GM12875 (cell line): ENCODE measurements at regions not wholly inside any gene's neighbourhood (a gene's known extent, or its start where the extent isn't known, plus 50 kb on each side); places are given as distances from the start of the nearest gene placed in this dataset.
"Not testable (repeated sequence)": the region's sequence is repeated elsewhere in the genome, so short reads cannot be mapped to it uniquely, and the experiment has no call there.

ENCODE experiments used
- H3K4me3 ChIP-seq: one replicate; pipeline ENCODE4 v1.5.1; 2011; ENCODE audit warnings: low read depth, low read length, control low read depth
- TF ChIP-seq, protein P1 (sequence below): IDR thresholded peaks from 2 replicates; pipeline ENCODE4 v1.5.1; 2011; ENCODE audit warnings: low read depth, mild to moderate bottlenecking, control low read depth, inconsistent platforms, low read length, moderate library complexity, borderline replicate concordance; ENCODE audit not compliant: insufficient read depth

- TF ChIP-seq, protein P1, sequence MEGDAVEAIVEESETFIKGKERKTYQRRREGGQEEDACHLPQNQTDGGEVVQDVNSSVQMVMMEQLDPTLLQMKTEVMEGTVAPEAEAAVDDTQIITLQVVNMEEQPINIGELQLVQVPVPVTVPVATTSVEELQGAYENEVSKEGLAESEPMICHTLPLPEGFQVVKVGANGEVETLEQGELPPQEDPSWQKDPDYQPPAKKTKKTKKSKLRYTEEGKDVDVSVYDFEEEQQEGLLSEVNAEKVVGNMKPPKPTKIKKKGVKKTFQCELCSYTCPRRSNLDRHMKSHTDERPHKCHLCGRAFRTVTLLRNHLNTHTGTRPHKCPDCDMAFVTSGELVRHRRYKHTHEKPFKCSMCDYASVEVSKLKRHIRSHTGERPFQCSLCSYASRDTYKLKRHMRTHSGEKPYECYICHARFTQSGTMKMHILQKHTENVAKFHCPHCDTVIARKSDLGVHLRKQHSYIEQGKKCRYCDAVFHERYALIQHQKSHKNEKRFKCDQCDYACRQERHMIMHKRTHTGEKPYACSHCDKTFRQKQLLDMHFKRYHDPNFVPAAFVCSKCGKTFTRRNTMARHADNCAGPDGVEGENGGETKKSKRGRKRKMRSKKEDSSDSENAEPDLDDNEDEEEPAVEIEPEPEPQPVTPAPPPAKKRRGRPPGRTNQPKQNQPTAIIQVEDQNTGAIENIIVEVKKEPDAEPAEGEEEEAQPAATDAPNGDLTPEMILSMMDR, result no peak
- H3K4me3 ChIP-seq, result no peak overlapping the region
Measured at GRCh38 chr4:83910693-83911092, 374.8 kb downstream of the GPAT3 start.

DNA sequence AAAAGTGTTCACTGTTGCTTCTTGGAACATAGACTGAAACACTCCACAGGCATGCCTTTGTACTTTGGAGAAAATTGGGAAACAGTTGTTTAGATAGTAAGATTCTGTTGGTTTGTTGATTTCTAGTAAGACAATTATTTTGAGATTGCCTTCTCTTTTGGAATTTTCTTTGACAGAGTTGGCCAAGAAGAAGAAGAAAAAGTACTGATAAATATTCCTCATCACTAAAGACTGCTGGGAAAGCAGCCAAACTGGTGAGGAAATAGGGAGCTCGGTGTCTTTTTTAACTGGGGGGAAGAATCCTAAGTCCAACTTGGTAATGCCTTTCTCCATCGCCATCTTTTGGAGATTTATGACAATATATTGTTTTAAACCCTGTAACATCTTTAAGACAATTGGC is 370.7 kb downstream of the GPAT3 start:
- TF ChIP-seq, protein P1, result no peak
- no peak overlapping the region for H3K4me3 ChIP-seq

DNA sequence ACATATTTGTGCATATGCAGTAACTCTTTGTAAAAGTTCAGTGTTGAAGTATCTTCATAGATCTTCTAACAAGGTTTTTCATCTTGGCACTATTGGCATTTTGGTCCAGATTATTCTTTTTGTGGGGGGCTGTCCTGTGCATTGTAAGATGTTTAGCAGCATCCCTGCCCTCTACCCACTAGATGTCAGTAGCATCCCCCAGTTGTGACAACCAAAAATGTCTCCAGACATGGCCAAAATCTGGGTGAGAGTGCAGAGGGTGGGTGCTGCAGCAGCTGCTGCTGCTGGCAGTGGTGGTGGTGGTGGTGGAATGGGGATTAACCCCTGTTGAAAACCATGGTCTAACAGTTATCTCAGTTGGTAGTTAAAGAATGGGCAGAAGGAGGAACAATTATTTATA is 370.0 kb downstream of the GPAT3 start:
- no peak overlapping the region for H3K4me3 ChIP-seq
- TF ChIP-seq, protein P1, result peak; percentile 35; the same call in 1 of the 2 replicates

DNA sequence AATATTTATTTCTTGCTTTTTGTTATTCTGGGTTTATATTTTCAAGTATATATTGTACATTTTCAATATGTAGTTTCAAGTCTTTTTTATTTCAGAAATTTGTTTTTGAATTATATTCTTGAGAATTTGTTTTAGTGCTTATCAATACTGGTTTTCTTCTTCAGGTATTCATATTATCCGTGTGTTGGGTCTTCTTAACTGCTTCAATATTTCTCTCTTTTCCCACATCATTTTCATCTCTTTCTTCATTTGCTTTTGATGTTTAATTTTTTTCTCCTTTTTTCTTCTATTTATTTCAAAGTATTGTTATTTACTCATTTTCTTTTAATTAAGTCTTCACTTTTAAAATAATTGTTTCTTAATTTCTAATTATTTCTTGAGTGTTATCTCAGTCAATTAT is 367.8 kb downstream of the GPAT3 start:
- not testable (repeated sequence) for H3K4me3 ChIP-seq

- H3K4me3 ChIP-seq, result no peak overlapping the region
- TF ChIP-seq, protein P1, result no peak
Measured at GRCh38 chr4:83894831-83895230, 358.9 kb downstream of the GPAT3 start.

DNA sequence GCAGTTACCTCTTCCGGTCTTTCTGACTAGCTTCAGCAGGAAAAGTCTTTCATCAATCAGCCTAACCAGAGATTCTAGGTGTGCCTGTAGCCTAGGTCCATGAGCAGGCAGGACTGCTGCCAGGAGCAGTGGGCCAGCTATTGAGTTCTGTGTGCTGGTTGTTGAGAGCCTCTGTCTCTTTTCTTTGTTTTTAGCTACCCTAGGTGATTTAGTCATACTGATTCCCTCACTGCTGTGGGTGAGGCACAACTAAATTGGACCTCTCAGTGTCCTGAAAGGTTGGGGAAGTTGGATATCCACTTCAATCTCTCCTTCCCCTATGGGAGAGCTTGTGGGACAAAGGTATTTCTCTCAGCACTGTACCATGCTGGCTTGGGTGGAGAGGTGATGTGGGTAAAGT is 354.9 kb downstream of the GPAT3 start:
- no peak overlapping the region for H3K4me3 ChIP-seq
- TF ChIP-seq, protein P1, result no peak

DNA sequence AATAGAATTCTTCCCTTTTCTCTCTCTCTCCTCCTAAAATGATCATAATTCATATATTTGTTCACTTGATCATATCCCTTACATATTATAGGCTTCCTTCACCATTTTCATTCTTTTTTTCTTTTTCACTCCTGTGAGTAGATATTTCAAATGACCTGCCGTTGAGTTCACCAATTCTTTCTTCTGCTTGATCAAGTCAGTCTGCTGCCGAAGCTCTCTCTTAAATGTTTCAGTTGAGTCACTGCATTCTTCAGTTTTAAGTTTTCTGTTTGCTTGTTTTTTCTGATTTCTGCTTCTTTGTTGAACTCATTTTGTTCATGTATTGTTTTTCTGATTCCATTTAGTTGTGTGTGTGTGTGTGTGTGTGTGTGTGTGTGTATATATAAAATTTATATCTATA is 354.3 kb downstream of the GPAT3 start:
- no peak overlapping the region for H3K4me3 ChIP-seq
- TF ChIP-seq, protein P1, result no peak

DNA sequence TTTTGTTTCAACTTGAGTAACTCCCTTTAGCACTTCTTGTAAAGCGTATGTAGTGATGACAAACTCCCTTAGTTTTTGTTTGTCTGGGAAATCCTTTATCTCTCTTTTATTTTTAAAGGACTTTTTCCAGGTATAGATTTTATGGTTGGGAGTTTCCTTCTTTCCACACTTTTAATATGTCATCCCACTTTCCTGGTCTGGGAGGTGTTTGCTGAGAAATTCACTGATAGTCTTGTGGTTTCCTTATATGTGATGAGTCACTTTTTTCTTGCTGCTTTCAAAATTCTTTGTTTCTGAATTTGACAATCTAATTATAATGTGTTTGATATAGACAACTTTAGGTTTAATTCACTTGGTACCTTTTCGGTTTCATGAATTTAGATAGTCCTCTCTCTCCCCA is 353.9 kb downstream of the GPAT3 start:
- H3K4me3 ChIP-seq, result no peak overlapping the region
- TF ChIP-seq, protein P1, result no peak
